Panc1 (cell line): ENCODE measurements at regions not wholly inside any gene's neighbourhood (a gene's known extent, or its start where the extent isn't known, plus 50 kb on each side); places are given as distances from the start of the nearest gene placed in this dataset.

Experiments
- CTCF ChIP-seq: fragments of 450-650 bp; IDR thresholded peaks from 2 replicates; pipeline ENCODE4 v1.5.1; 2017; ENCODE audit warnings: mild to moderate bottlenecking
- POLR2AphosphoS5 ChIP-seq: IDR thresholded peaks from 2 replicates; pipeline ENCODE4 v1.6.1; 2012; ENCODE audit warnings: mild to moderate bottlenecking, low read depth, low read length, moderate library complexity

- TF ChIP-seq CTCF (no peak), POLR2AphosphoS5 (no peak)
Observed at GRCh38 chr14:106377432-106377831, 851.0 kb downstream of the TMEM121 start.
